ENCODE measurements at regions not wholly inside any gene's neighbourhood (a gene's known extent, or its start where the extent isn't known, plus 50 kb on each side); places are given as distances from the start of the nearest gene placed in this dataset.

- TF ChIP-seq POLR2AphosphoS5 (IDR thresholded peaks at IDR 0.05; ENCODE audit: low read depth, low read length) (no peak), SIN3A (IDR thresholded peaks at IDR 0.05; ENCODE audit: borderline replicate concordance, insufficient read depth, low read length) (no peak), TAF1 (IDR thresholded peaks at IDR 0.05; ENCODE audit: borderline replicate concordance, insufficient read depth, low read length) (no peak), FOXP2 (optimal IDR thresholded peaks at IDR 0.05; ENCODE audit: borderline replicate concordance, extremely low read depth, extremely low read length, insufficient read depth) (no peak), REST (IDR thresholded peaks at IDR 0.05; ENCODE audit: insufficient read depth in 1 of 2, low read depth in 2 of 2, low read length in 2 of 2) (no peak)
Observed at GRCh38 chr14:85169381-85169780, 360.6 kb upstream of the FLRT2 start.

GRCh38 chr14:85172290-85172689 lies 357.7 kb upstream of the FLRT2 start:
- no peak for TF ChIP-seq POLR2AphosphoS5 (IDR thresholded peaks at IDR 0.05; ENCODE audit: low read depth, low read length)
- no peak for TF ChIP-seq REST (IDR thresholded peaks at IDR 0.05; ENCODE audit: insufficient read depth in 1 of 2, low read depth in 2 of 2, low read length in 2 of 2)
- TF ChIP-seq SIN3A (IDR thresholded peaks at IDR 0.05; ENCODE audit: borderline replicate concordance, insufficient read depth, low read length): no peak

GRCh38 chr14:85172889-85173477 lies 357.0 kb upstream of the FLRT2 start:
- TF ChIP-seq REST (IDR thresholded peaks at IDR 0.05; ENCODE audit: insufficient read depth in 1 of 2, low read depth in 2 of 2, low read length in 2 of 2): no peak
- TF ChIP-seq TAF1 (IDR thresholded peaks at IDR 0.05; ENCODE audit: borderline replicate concordance, insufficient read depth, low read length): no peak
- TF ChIP-seq SIN3A (IDR thresholded peaks at IDR 0.05; ENCODE audit: borderline replicate concordance, insufficient read depth, low read length): no peak
- no peak for TF ChIP-seq FOXP2 (optimal IDR thresholded peaks at IDR 0.05; ENCODE audit: borderline replicate concordance, extremely low read depth, extremely low read length, insufficient read depth)
- TF ChIP-seq POLR2AphosphoS5 (IDR thresholded peaks at IDR 0.05; ENCODE audit: low read depth, low read length): no peak

- TF ChIP-seq SIN3A (IDR thresholded peaks at IDR 0.05; ENCODE audit: borderline replicate concordance, insufficient read depth, low read length) (no peak), POLR2AphosphoS5 (IDR thresholded peaks at IDR 0.05; ENCODE audit: low read depth, low read length) (no peak), TAF1 (IDR thresholded peaks at IDR 0.05; ENCODE audit: borderline replicate concordance, insufficient read depth, low read length) (no peak), FOXP2 (optimal IDR thresholded peaks at IDR 0.05; ENCODE audit: borderline replicate concordance, extremely low read depth, extremely low read length, insufficient read depth) (no peak), REST (IDR thresholded peaks at IDR 0.05; ENCODE audit: insufficient read depth in 1 of 2, low read depth in 2 of 2, low read length in 2 of 2) (no peak)
Observed at GRCh38 chr14:85175556-85175955, 354.4 kb upstream of the FLRT2 start.

- TF ChIP-seq SIN3A (IDR thresholded peaks at IDR 0.05; ENCODE audit: borderline replicate concordance, insufficient read depth, low read length): no peak
- TF ChIP-seq TAF1 (IDR thresholded peaks at IDR 0.05; ENCODE audit: borderline replicate concordance, insufficient read depth, low read length): no peak
- no peak for TF ChIP-seq REST (IDR thresholded peaks at IDR 0.05; ENCODE audit: insufficient read depth in 1 of 2, low read depth in 2 of 2, low read length in 2 of 2)
- no peak for TF ChIP-seq FOXP2 (optimal IDR thresholded peaks at IDR 0.05; ENCODE audit: borderline replicate concordance, extremely low read depth, extremely low read length, insufficient read depth)
- TF ChIP-seq POLR2AphosphoS5 (IDR thresholded peaks at IDR 0.05; ENCODE audit: low read depth, low read length): no peak
Observed at GRCh38 chr14:85178864-85179263, 351.1 kb upstream of the FLRT2 start.
